Ovary (tissue), 7 donors: ENCODE measurements at regions not wholly inside any gene's neighbourhood (a gene's known extent, or its start where the extent isn't known, plus 50 kb on each side); places are given as distances from the start of the nearest gene placed in this dataset.

Source experiments
- DNase-seq, 5 donors: peaks; one replicate each; pipeline ENCODE4 v3.0.0-alpha.2; 2019 to 2020
- H3K27ac ChIP-seq, 2 donors: fragments of 200-600 bp; one replicate each; pipeline versions ENCODE4 v1.5.1 to v1.8.0; 2019 to 2022
- H3K27me3 ChIP-seq: fragments of 200-600 bp; one replicate; pipeline ENCODE4 v1.8.0; 2022
- H3K36me3 ChIP-seq: fragments of 200-600 bp; sonication (generic); one replicate; pipeline ENCODE4 v1.5.1; 2019
- H3K4me1 ChIP-seq: one replicate; pipeline ENCODE4 v1.8.1; 2013; ENCODE audit warnings: mild to moderate bottlenecking, moderate library complexity; ENCODE audit not compliant: insufficient read depth
- H3K4me3 ChIP-seq: fragments of 200-600 bp; sonication (generic); one replicate; pipeline ENCODE4 v1.5.1; 2017
- H3K9me3 ChIP-seq, 2 donors: fragments of 200-600 bp in 1 of 2; sonication (generic) in 1 of 2; one replicate each; pipeline versions ENCODE4 v1.5.1 to v1.8.1; 2013 to 2019; ENCODE audit warnings: mild to moderate bottlenecking in 1 of 2, moderate library complexity in 1 of 2
- CTCF ChIP-seq, 3 donors: fragments of 450-650 bp in 2 of 3; fragments of 200-600 bp in 1 of 3; IDR thresholded peaks; one replicate each; pipeline versions ENCODE4 v1.5.1 to v1.8.0; 2016 to 2022; ENCODE audit warnings: antibody characterized with exemption in 3 of 3, mild to moderate bottlenecking in 1 of 3
- EP300 ChIP-seq: sonication (generic); formaldehyde crosslinking; IDR thresholded peaks from one replicate; pipeline ENCODE4 v1.6.1; 2017; ENCODE audit warnings: antibody characterized with exemption
- POLR2A ChIP-seq: fragments of 450-650 bp; IDR thresholded peaks from one replicate; pipeline ENCODE4 v1.6.1; 2017; ENCODE audit warnings: antibody characterized with exemption, mild to moderate bottlenecking, moderate library complexity
- WGBS, 3 donors: extraction: QIAGEN DNeasy Blood & Tissue Kit in 1 of 3; methylation state at CpG; one replicate each; pipeline versions ENCODE4 v1.1.5 to v1.1.7; 2013 to 2017; 5-methylcytosine and 5-hydroxymethylcytosine counted together
- intact Hi-C, 4 donors: fragments of 100-400 bp; cut with DNase I; formaldehyde crosslinking; loops; one replicate each; pipeline versions ENCODE4 v1.11.0 to v1.15.1; 2022 to 2023
- donor health status: DM: no; HTN: no; CAD: no; lungs with moderate emphysema.
- donor health status: DM: no; HTN: no; CAD: no.
- donor health status: Bipolar disorder and iron deficiency.
- donor health status: DM: no; HTN: no; CAD: no.
- donor health status: DM: yes; HTN: yes; CAD: no.

- intact Hi-C loops, result no loop called here
- H3K4me3 ChIP-seq, result no peak overlapping the region
- no peak for DNase-seq
- H3K27me3 ChIP-seq, result no peaks in the 10 kb centered on the region
- TF ChIP-seq POLR2A (no peak), EP300 (no peak), CTCF (IDR thresholded peaks at IDR 0.05) (no peak)
- H3K27ac ChIP-seq, result no peak overlapping the region
- H3K4me1 ChIP-seq, result no peaks in the 10 kb centered on the region
- 71 to 82% (median 74%) methylated on average over 5 of the region's 5 CpGs for WGBS, 3 donors
- no peaks in the 10 kb centered on the region for H3K36me3 ChIP-seq
- H3K9me3 ChIP-seq, result no peaks in the 10 kb centered on the region
These were observed 163.3 kb upstream of the MBNL1 start for GRCh38 chr3:152105446-152105845.

- H3K4me3 ChIP-seq, result no peak overlapping the region
- intact Hi-C loops, result no loop called here
- no peaks in the 10 kb centered on the region for H3K4me1 ChIP-seq
- no peak for TF ChIP-seq POLR2A
- TF ChIP-seq CTCF (IDR thresholded peaks at IDR 0.05), result no peak
- no peak for TF ChIP-seq EP300
- no peak for DNase-seq
- H3K36me3 ChIP-seq, result no peaks in the 10 kb centered on the region
- no peak overlapping the region for H3K27ac ChIP-seq
- no peaks in the 10 kb centered on the region for H3K9me3 ChIP-seq
- no peaks in the 10 kb centered on the region for H3K27me3 ChIP-seq
These were observed 159.7 kb upstream of the MBNL1 start for GRCh38 chr3:152109038-152109437.

GRCh38 chr3:152113413-152113812 lies 155.3 kb upstream of the MBNL1 start:
- no peak for TF ChIP-seq POLR2A
- TF ChIP-seq EP300, result no peak
- no peak for TF ChIP-seq CTCF (IDR thresholded peaks at IDR 0.05)
- no peak for DNase-seq
- H3K4me1 ChIP-seq, result no peaks in the 10 kb centered on the region
- H3K9me3 ChIP-seq, result no peaks in the 10 kb centered on the region
- WGBS, 3 donors, result 93 to 98% (median 95%) methylated on average over 1 of the region's 1 CpG
- H3K4me3 ChIP-seq, result no peak overlapping the region
- no peaks in the 10 kb centered on the region for H3K36me3 ChIP-seq
- intact Hi-C loops, result no loop called here
- H3K27ac ChIP-seq, result no peak overlapping the region
- no peaks in the 10 kb centered on the region for H3K27me3 ChIP-seq

- no peak for TF ChIP-seq EP300
- TF ChIP-seq POLR2A, result no peak
- no peak for TF ChIP-seq CTCF (IDR thresholded peaks at IDR 0.05)
- no peak for DNase-seq
- intact Hi-C loops, result no loop called here
- Histone ChIP-seq H3K36me3 (no peaks in the 10 kb centered on the region), H3K4me3 (no peak overlapping the region), H3K9me3 (no peaks in the 10 kb centered on the region), H3K4me1 (no peaks in the 10 kb centered on the region), H3K27ac (no peak overlapping the region), H3K27me3 (no peaks in the 10 kb centered on the region)
- WGBS, 3 donors, result 27 to 53% (median 28%) methylated on average over 2 of the region's 2 CpGs
These were observed 154.6 kb upstream of the MBNL1 start for GRCh38 chr3:152113992-152114651.
